Karpas-422 (cell line): ENCODE measurements at regions not wholly inside any gene's neighbourhood (a gene's known extent, or its start where the extent isn't known, plus 50 kb on each side); places are given as distances from the start of the nearest gene placed in this dataset.

Experiments
- DNase-seq: peaks from one replicate; pipeline ENCODE4 v3.0.0-alpha.2; 2015
- H2AFZ ChIP-seq: fragments of 200-600 bp; sonication (generic); 2 replicates; pipeline ENCODE4 v1.6.1; 2014; ENCODE audit warnings: antibody characterized with exemption, low read length, mixed read lengths
- H3K27ac ChIP-seq: fragments of 200-600 bp; sonication (generic); 2 replicates; pipeline ENCODE4 v1.5.1; 2014; ENCODE audit warnings: mild to moderate bottlenecking, low read length, moderate library complexity
- H3K27me3 ChIP-seq: fragments of 200-600 bp; sonication (generic); 2 replicates; pipeline ENCODE4 v1.6.1; 2014; ENCODE audit warnings: low read length, mixed read lengths
- H3K36me3 ChIP-seq: fragments of 200-600 bp; sonication (generic); 2 replicates; pipeline ENCODE4 v1.6.1; 2014; ENCODE audit warnings: low read length, mixed read lengths; ENCODE audit not compliant: insufficient read depth
- H3K4me1 ChIP-seq: fragments of 200-600 bp; sonication (generic); 2 replicates; pipeline ENCODE4 v1.6.1; 2014; ENCODE audit warnings: mild to moderate bottlenecking, low read length, mixed read lengths
- H3K4me2 ChIP-seq: fragments of 200-600 bp; sonication (generic); 2 replicates; pipeline ENCODE4 v1.6.1; 2014; ENCODE audit warnings: low read length, low read depth, mild to moderate bottlenecking; ENCODE audit not compliant: poor library complexity, severe bottlenecking
- H3K4me3 ChIP-seq: fragments of 200-600 bp; sonication (generic); 2 replicates; pipeline ENCODE4 v1.5.1; 2014; ENCODE audit warnings: mild to moderate bottlenecking, antibody characterized with exemption, low read length, mixed read lengths
- H3K79me2 ChIP-seq: fragments of 200-600 bp; sonication (generic); 2 replicates; pipeline ENCODE4 v1.6.1; 2014; ENCODE audit warnings: mild to moderate bottlenecking, low read length, mixed read lengths
- H3K9ac ChIP-seq: fragments of 200-600 bp; sonication (generic); 2 replicates; pipeline ENCODE4 v1.6.0; 2014; ENCODE audit warnings: low read length
- H3K9me2 ChIP-seq: fragments of 200-600 bp; sonication (generic), shearing (Covaris generic); replicated peaks from 2 replicates; pipeline ENCODE4 v1.6.0; 2014; ENCODE audit warnings: mild to moderate bottlenecking, low read length, moderate library complexity; ENCODE audit not compliant: insufficient read depth
- H3K9me3 ChIP-seq: fragments of 300-700, 200-600 bp; sonication (generic); 2 replicates; pipeline ENCODE4 v1.6.1; 2014; ENCODE audit warnings: low read length, mixed read lengths
- H4K20me1 ChIP-seq: fragments of 200-600 bp; sonication (generic); 2 replicates; pipeline ENCODE4 v1.6.1; 2014; ENCODE audit warnings: mild to moderate bottlenecking, antibody characterized with exemption, low read length, low read depth; ENCODE audit not compliant: insufficient read depth

DNA sequence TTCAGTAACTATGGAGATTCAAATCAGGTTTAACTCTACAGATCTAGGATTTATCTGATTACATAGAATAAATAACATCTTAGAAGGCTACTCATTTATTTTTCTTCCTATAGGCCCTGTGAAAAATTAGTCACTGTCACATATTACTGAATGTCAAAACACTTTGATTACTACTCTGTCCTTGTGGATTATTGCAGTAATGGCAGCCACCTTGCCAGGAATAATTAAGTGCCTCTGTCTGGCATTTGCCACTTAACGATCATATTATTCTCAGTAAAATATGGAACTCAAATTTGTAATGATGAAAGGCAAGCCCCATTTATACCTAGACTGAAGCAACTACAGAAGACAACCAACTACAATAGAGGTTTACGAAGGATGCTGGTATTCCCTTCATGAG, 596.3 kb upstream of the ARPP21 start:
- no peak overlapping the region for H3K4me2 ChIP-seq
- no peaks in the 10 kb centered on the region for H3K4me1 ChIP-seq
- no peaks in the 10 kb centered on the region for H3K36me3 ChIP-seq
- H3K27me3 ChIP-seq, result no peaks in the 10 kb centered on the region
- H4K20me1 ChIP-seq, result no peaks in the 10 kb centered on the region
- H2AFZ ChIP-seq, result no peak overlapping the region
- no peaks in the 10 kb centered on the region for H3K9me3 ChIP-seq
- H3K27ac ChIP-seq, result no peak overlapping the region
- no peaks in the 10 kb centered on the region for H3K79me2 ChIP-seq
- H3K9me2 ChIP-seq, result no peaks in the 10 kb centered on the region
- H3K9ac ChIP-seq, result no peak overlapping the region
- DNase-seq, result no peak
- H3K4me3 ChIP-seq, result no peak overlapping the region

DNA sequence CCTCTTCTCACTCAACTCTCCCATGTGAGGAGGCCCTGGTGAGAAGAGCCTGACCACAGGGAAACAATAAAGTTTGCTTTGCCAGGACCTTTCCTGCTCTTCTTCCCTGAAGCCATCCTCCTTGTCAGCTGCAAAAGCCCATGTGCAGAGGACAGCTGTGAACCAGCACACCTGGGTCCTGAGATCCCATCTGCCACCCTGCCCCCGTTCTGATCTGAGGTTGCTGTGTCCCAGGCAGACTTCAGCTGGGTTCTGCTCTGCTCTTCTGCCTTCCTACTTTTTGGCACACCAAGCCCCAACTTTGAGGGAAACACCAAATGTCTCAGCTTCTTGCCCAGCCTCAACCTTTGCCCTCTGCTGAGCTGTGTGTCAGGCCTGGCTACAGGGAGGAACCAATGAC, 595.1 kb upstream of the ARPP21 start:
- H3K4me3 ChIP-seq, result no peak overlapping the region
- H3K4me2 ChIP-seq, result no peak overlapping the region
- no peaks in the 10 kb centered on the region for H3K27me3 ChIP-seq
- H3K9me2 ChIP-seq, result no peaks in the 10 kb centered on the region
- H3K4me1 ChIP-seq, result no peaks in the 10 kb centered on the region
- H2AFZ ChIP-seq, result no peak overlapping the region
- no peaks in the 10 kb centered on the region for H3K9me3 ChIP-seq
- no peaks in the 10 kb centered on the region for H3K79me2 ChIP-seq
- H3K9ac ChIP-seq, result no peak overlapping the region
- no peaks in the 10 kb centered on the region for H3K36me3 ChIP-seq
- no peak overlapping the region for H3K27ac ChIP-seq
- DNase-seq, result no peak
- no peaks in the 10 kb centered on the region for H4K20me1 ChIP-seq

DNA sequence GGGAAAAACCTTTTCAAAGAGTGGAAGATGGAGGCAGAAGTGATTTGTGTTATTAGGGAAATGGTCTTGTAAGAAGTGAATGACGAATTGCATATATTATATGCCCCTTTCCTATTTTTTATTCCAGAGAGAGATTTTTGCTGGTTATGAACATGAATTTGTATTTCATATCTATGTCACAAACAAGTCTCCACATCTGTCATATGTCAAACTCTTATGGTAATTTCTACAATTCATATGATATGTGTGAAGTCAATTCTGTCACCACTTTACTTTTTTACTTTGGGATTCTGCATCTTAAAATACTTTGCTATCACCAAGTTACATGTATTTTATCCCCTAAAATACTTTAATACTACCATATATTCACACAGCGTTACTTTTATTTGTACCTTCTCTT, 594.2 kb upstream of the ARPP21 start:
- Histone ChIP-seq H4K20me1 (no peaks in the 10 kb centered on the region), H3K4me2 (no peak overlapping the region), H3K9me2 (no peaks in the 10 kb centered on the region), H3K9ac (no peak overlapping the region), H3K27me3 (no peaks in the 10 kb centered on the region), H3K9me3 (no peaks in the 10 kb centered on the region), H3K27ac (no peak overlapping the region), H3K79me2 (no peaks in the 10 kb centered on the region), H3K4me1 (no peaks in the 10 kb centered on the region), H3K4me3 (no peak overlapping the region), H3K36me3 (no peaks in the 10 kb centered on the region), H2AFZ (no peak overlapping the region)
- no peak for DNase-seq

- Histone ChIP-seq H3K4me1 (no peaks in the 10 kb centered on the region), H3K79me2 (no peaks in the 10 kb centered on the region), H3K27me3 (no peaks in the 10 kb centered on the region), H4K20me1 (no peaks in the 10 kb centered on the region), H3K9me2 (no peaks in the 10 kb centered on the region), H3K9ac (no peak overlapping the region), H3K36me3 (no peaks in the 10 kb centered on the region), H3K27ac (no peak overlapping the region), H3K4me3 (no peak overlapping the region), H3K9me3 (no peaks in the 10 kb centered on the region), H3K4me2 (no peak overlapping the region), H2AFZ (no peak overlapping the region)
- no peak for DNase-seq
These were observed 574.6 kb upstream of the ARPP21 start for GRCh38 chr3:35064761-35065160.

DNA sequence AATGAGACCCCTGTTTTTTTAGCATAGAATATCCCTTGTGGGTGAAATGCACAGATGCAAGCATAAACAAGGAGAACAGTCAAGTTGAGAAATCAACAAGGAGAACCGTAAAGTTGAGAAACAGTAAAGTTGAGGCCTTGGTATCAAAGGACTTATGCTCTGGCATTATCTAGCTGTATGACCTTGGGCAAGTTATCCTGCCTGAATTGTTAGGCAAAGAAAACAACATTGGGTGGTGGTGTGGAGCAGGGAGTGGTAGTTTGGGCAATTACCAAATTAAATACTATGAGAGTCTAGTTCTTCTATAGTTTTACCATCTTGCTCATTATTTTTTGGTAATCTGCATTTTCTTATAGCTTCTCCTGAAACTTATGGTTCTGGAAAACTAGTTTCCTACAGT, 573.4 kb upstream of the ARPP21 start:
- no peak overlapping the region for H3K4me2 ChIP-seq

GRCh38 chr3:35067750-35068149, 571.6 kb upstream of the ARPP21 start:
- no peak overlapping the region for H3K27ac ChIP-seq
- H3K9me3 ChIP-seq, result no peaks in the 10 kb centered on the region
- H3K9ac ChIP-seq, result no peak overlapping the region
- no peak overlapping the region for H2AFZ ChIP-seq
- H3K4me2 ChIP-seq, result no peak overlapping the region
- no peaks in the 10 kb centered on the region for H4K20me1 ChIP-seq
- H3K4me3 ChIP-seq, result no peak overlapping the region
- no peaks in the 10 kb centered on the region for H3K4me1 ChIP-seq
- no peaks in the 10 kb centered on the region for H3K27me3 ChIP-seq
- no peak for DNase-seq
- H3K9me2 ChIP-seq, result no peaks in the 10 kb centered on the region
- H3K36me3 ChIP-seq, result no peaks in the 10 kb centered on the region
- no peaks in the 10 kb centered on the region for H3K79me2 ChIP-seq

More for the DNA sequence above, 573.4 kb upstream of the ARPP21 start:
- no peak overlapping the region for H2AFZ ChIP-seq
- no peaks in the 10 kb centered on the region for H3K4me1 ChIP-seq
- H3K9me2 ChIP-seq, result no peaks in the 10 kb centered on the region
- no peak overlapping the region for H3K27ac ChIP-seq
- H3K36me3 ChIP-seq, result no peaks in the 10 kb centered on the region
- H4K20me1 ChIP-seq, result no peaks in the 10 kb centered on the region
- H3K27me3 ChIP-seq, result no peaks in the 10 kb centered on the region
- no peak overlapping the region for H3K4me3 ChIP-seq
- no peaks in the 10 kb centered on the region for H3K79me2 ChIP-seq
- no peak for DNase-seq
- H3K9me3 ChIP-seq, result no peaks in the 10 kb centered on the region
- no peak overlapping the region for H3K9ac ChIP-seq

DNA sequence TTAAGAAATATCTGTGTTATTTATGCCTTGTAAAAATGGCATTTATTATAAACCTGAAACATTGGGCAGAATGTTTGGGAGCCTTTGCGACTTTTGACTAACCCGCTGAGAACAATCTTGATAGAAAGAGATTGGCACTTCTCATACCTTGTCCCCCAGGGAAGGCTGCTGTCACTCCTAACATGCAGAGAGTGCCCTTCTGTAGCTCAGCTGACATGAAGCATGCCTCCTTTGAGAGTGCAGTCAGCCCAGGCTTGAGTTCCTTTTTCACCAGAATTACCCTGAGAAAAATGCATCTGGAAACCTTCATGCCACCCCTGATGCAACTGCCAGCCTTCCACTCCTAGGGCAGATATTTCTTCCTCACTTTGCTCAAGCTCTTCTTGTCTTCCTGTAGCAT, 569.2 kb upstream of the ARPP21 start:
- H3K9me2 ChIP-seq, result no peaks in the 10 kb centered on the region
- no peak for DNase-seq
- no peak overlapping the region for H3K4me2 ChIP-seq
- H3K79me2 ChIP-seq, result no peaks in the 10 kb centered on the region
- no peaks in the 10 kb centered on the region for H3K27me3 ChIP-seq
- H3K9me3 ChIP-seq, result no peaks in the 10 kb centered on the region
- H2AFZ ChIP-seq, result no peak overlapping the region
- H3K27ac ChIP-seq, result no peak overlapping the region
- H3K4me3 ChIP-seq, result no peak overlapping the region
- H3K4me1 ChIP-seq, result no peaks in the 10 kb centered on the region
- H3K36me3 ChIP-seq, result no peaks in the 10 kb centered on the region
- no peak overlapping the region for H3K9ac ChIP-seq
- no peaks in the 10 kb centered on the region for H4K20me1 ChIP-seq

DNA sequence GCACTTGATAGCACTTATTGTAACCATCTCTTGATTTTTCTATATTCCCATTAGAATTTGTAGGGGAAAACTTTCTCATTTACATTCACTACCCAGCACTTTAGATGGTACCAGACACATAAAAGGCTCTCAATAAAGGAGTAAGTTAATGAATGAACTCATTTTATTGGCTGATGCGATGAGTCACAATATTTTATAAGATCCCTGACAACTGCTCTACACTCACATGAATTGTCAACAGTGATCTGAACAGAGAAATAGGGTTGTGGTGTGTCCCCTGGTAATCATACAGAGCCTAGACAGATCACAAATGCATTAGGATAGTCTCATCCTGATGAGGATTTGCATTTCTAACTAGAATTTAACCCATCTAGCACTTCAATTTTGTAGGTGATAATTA, 567.6 kb upstream of the ARPP21 start:
- H3K79me2 ChIP-seq, result no peaks in the 10 kb centered on the region
- H3K9me3 ChIP-seq, result no peaks in the 10 kb centered on the region
- no peak overlapping the region for H3K9ac ChIP-seq
- no peak overlapping the region for H3K4me3 ChIP-seq
- H3K27me3 ChIP-seq, result no peaks in the 10 kb centered on the region
- no peaks in the 10 kb centered on the region for H3K9me2 ChIP-seq
- no peak overlapping the region for H3K4me2 ChIP-seq
- no peaks in the 10 kb centered on the region for H4K20me1 ChIP-seq
- H3K27ac ChIP-seq, result no peak overlapping the region
- H3K36me3 ChIP-seq, result no peaks in the 10 kb centered on the region
- H2AFZ ChIP-seq, result no peak overlapping the region
- no peaks in the 10 kb centered on the region for H3K4me1 ChIP-seq
- no peak for DNase-seq

DNA sequence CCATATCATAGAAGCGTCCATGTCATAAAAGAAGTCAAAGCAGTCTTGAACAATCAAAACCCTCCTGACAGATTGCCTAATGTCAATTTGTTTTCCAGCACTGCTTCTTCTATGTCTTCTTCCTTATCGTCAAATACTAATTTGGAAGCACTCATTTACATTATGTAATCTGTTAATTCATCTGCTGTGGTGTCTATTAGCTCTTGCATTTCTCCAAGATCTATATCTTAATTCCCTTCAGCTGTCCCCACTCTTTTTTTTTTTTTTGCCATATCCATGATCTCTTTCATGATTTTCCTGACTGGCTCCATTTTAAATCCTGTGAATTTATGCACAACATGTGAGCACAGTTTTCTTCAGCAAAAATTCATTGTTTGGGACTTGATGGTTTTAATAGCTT, 560.5 kb upstream of the ARPP21 start:
- H3K36me3 ChIP-seq, result no peaks in the 10 kb centered on the region
- H3K9me3 ChIP-seq, result no peaks in the 10 kb centered on the region; the same call in 1 of the 2 replicates
- no peak overlapping the region for H3K4me3 ChIP-seq
- no peak overlapping the region for H2AFZ ChIP-seq
- no peak for DNase-seq
- no peaks in the 10 kb centered on the region for H3K79me2 ChIP-seq
- no peaks in the 10 kb centered on the region for H3K9me2 ChIP-seq
- H3K9ac ChIP-seq, result no peak overlapping the region
- no peaks in the 10 kb centered on the region for H3K4me1 ChIP-seq
- H3K27ac ChIP-seq, result no peak overlapping the region
- no peak overlapping the region for H3K4me2 ChIP-seq
- H3K27me3 ChIP-seq, result no peaks in the 10 kb centered on the region
- H4K20me1 ChIP-seq, result no peaks in the 10 kb centered on the region
